CD4-positive, alpha-beta T cell treated with Interleukin-6 for 4 hours (primary cell): ENCODE measurements at regions not wholly inside any gene's neighbourhood (a gene's known extent, or its start where the extent isn't known, plus 50 kb on each side); places are given as distances from the start of the nearest gene placed in this dataset.

Experiments
- DNase-seq: peaks from one replicate; pipeline ENCODE4 v3.0.0-alpha.2; 2020; ENCODE audit warnings: mixed read lengths

GRCh38 chr1:14511796-14512585 lies 86.5 kb upstream of the KAZN start:
- DNase-seq = no peak

- no peak for DNase-seq
Measured at GRCh38 chr1:14513111-14513510, 85.4 kb upstream of the KAZN start.

- no peak for DNase-seq
Measured at GRCh38 chr1:14514739-14515138, 83.7 kb upstream of the KAZN start.

DNA sequence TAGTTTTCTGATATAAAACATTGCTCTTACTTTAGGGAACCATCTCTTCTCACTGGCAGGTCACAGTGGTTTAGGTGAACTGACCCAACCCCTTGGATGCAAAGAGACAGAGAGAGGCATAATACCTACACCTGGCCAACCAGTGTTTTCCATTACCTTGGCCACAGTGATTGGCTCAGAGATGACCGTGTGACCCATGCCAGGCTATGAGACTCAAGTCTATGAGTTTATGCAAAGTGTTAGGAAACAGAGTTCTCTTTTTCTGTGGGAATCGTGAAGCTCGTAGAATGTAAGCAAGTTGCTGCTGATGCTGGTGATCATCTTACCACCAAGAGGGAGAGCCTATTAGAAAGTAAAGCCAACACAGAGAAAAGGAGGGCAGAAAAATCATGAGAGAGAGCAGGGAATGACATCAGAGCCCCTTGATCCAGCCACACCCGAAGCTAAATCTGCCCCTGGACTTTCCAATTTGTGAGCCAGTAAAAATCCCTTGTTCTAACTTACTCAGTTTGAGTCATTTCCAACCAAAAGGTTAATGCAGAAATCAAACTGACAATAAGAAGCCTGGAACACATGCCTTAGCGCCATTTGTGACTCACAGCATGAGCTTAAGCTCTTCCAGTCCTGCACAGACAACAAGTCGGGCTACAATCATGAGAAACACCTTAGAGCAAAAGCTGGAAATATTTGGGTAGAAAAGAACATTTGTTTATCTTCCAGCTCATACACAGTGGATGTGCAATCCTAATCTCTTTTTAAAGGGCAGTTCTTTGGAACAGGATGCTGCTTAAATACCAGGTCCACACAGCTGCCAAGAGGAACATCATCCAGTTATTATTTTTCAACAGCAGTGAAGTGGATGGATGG lies 81.3 kb upstream of the KAZN start:
- DNase-seq = no peak

DNA sequence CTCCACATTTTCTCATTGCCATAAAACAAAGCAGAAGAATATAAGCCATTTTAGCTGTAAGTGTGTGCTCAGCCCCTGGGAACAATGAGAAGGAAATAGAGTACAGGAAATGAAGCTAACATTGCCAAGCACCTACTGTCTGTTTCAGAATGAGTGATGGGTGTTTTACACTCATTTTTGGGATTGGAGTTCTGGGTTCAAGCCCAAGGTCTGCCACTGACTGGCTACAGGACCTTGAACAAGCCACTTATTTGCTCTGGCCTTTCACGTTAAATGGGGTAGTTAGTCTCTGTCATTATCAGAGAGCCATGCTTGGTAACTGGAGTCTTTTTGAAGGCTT lies 80.7 kb upstream of the KAZN start:
- DNase-seq = no peak

- DNase-seq = no peak
Measured at GRCh38 chr1:14519976-14520375, 78.5 kb upstream of the KAZN start.

- DNase-seq = no peak
Measured at GRCh38 chr1:14520514-14521163, 77.8 kb upstream of the KAZN start.

DNA sequence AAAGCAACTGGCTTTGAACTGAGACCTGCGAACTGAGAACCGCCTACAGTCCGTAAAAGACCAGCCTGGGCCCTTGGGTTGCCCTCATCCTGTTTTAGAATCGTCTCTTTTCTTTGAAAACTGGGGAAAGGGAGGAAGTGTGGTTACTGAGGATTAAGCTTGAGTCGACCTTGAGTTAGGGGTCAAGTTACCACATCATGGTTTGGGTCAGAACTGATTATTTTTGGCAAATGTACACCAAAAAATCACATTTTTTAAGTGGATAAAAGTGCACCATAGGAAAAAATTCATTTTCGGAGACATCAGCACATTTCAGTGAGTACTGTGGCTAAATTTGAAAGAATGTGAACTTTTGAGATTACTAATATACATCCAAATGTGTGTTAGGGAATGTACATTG lies 76.9 kb upstream of the KAZN start:
- DNase-seq = no peak

DNA sequence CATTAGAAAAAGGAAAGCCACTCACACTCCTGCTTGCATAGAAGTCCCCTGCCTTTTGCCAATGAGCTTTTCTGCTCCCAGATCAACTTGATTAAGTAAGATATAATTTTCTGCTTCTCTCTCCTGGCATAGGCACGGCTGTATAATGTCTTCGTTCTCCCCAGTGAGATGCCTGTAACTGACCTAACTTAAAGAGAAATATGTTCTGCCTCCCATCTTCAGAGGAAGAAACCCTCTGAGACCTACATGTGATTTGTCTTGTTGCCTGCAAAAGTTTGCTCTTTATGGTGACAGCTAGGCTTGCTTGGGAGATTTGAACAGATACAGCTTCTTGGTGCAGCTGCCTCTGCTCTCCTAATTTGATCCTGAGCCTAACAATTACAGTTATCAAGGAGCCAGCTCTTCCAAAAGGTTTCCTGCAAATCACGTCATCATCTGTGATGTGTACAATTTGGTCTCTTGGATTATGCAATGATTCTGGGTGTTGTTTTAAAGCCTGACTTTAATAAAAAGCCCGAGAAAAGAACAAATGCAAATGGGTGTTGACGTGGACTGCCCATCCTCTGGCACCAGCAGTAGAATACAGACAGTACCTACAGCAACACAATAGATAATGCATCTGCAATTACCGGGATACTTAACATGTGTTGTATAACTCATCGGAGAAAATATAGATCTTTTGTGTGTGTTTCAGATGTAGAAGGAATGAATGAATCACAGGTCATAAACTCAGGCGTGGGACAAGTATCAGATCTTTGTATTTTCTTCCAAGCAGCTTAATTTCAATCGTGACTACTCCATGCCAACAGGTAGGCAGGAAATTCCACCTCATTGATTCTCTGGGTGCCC lies 76.2 kb upstream of the KAZN start:
- no peak for DNase-seq

DNA sequence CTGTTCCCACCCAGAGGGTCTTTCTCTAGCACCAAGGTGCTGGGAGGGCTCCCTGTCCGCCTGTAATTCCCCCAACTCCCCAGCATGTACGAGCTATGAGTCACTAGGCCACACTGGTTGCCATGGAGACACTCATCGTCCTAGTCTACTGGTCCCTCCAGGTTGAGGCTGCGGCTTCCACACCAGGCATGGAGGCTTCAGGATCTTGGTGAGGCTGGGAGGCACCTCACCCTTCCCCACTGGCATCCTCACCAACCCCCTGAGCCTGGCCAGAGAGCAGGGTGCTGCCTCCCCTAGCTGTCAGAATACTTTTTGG lies 75.6 kb upstream of the KAZN start:
- DNase-seq = no peak

DNA sequence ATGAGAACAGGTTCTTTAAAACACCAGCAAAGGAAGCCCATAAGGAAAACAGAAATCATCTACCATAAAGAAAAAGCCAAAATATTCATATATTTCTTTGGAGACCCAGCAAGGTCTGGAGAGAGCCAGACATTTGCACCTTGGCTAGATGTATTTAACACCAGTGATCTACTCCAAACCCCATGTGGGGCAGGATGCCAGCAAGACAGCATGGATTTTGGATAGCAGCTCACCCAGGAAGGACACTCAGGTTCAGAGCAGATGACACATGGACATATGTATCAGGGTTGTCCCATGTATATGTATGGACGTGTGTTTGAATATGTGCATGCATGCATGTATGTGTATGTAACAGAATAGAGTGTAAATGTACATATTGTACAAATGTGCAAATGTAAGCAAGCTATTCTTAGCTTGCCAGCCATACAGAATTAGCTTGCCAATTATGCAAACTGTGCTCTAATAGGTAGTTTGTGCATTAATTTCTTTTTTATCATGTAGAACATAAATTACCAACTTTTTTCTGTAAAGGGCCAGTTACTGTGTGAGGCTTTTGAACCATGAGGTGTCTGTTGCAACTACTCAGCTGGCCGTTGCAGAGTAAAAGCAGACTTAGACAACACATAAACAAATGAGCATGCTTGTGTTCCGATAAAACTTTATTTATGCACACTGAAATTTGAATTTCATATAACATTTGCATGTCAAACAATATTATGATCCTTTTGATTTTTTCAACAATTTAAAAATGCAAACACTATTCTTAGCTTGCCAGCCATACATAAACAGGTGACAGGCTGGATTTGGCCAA lies 73.5 kb upstream of the KAZN start:
- no peak for DNase-seq

DNA sequence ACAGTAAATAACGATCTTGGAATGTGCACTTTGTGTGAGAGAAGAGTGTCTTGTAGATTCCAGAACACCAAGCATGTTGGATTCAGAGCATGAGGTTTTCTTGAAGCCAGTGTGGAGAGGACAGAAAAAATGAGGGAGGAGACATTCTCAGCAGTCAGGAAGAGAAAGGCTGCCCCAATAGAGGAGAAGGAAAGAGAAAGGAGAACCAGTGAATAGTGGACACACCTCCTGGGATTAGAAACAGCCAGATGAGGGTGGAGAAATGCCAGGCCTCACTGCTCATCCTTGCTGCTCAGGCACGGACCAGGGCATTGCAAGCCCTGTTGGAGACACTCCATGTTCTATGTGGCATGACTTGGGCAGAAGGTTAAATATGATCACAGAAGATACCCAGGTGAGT lies 69.0 kb upstream of the KAZN start:
- DNase-seq = no peak

- DNase-seq = no peak
Measured at GRCh38 chr1:14531519-14531918, 67.0 kb upstream of the KAZN start.

DNA sequence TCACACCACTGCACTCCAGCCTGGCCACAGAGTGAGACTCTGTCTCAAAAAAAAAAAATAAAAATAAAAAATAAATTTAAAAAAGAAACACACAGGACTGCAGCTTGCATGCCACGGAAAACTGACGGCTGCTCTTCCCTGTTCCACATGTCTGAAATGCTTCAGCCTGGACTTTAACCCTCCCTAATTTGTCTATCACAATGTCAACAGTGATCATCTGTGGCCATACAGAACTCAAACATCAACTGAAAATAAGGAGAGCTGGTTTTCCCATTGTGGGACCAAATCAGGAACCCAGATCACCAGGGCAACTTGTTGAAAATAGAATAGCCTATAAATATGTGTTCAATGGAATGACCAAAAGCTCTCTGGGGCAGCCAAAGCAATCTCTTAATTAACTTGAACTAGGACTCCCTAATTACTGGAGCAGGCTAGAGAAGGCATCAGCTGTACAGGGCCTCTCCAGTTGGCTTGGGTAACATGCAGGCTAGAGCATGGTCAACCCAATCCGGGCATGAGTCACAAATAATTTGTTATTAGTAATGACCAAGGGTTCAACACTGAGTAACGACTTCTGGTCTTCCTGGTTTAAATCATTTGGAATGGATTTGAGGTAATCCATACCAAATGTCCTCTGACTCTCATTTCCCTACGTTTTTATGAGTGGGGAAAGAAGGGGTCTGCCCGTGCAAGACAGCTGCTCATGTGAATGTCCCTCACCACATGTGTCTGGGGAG lies 62.7 kb upstream of the KAZN start:
- DNase-seq = no peak

- no peak for DNase-seq
Measured at GRCh38 chr1:14538335-14538734, 60.1 kb upstream of the KAZN start.

- no peak for DNase-seq
Measured at GRCh38 chr1:14539309-14539708, 59.2 kb upstream of the KAZN start.

DNA sequence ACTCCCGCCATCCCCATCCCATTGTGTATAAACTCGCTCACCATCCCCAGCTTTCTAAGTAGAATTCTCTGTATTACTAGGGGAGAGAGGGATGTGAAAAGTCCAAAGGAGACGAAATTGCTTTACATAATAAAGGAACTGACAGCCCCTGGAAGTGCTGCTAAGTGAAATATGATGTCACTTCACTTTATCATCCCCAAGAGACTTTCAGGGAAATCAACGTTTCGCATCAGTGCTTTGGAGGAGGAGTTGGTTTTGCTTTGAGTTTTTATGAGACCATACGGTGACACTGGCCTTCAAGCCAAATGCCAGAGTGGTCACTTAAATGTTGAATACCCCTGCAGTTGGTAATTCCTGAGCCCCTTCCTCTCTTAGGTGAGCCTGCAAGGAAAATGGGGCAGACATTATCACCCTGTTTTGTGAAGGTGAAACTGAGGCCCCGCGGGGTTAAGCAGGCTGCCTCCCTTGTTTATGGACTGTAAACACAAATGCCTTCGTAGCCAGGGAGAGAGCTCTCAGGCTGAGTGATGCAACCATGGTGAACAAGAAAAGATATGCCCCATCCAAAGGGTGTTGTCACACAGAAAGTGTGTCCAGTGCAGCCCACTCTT lies 58.4 kb upstream of the KAZN start:
- no peak for DNase-seq

GRCh38 chr1:14541348-14541747 lies 57.1 kb upstream of the KAZN start:
- no peak for DNase-seq

- no peak for DNase-seq
Measured at GRCh38 chr1:14543191-14543840, 55.2 kb upstream of the KAZN start.

GRCh38 chr1:14544319-14544718 lies 54.2 kb upstream of the KAZN start:
- DNase-seq = no peak
